DMS 273 (cell line): ENCODE measurements at regions not wholly inside any gene's neighbourhood (a gene's known extent, or its start where the extent isn't known, plus 50 kb on each side); places are given as distances from the start of the nearest gene placed in this dataset.
"Not testable (repeated sequence)": the region's sequence is repeated elsewhere in the genome, so short reads cannot be mapped to it uniquely, and the experiment has no call there.

Source experiments
- DNase-seq: peaks from one replicate; lab custom pipeline; 2025; ENCODE audit not compliant: unreplicated experiment; lab: John Stamatoyannopoulos, UW

- no peak for DNase-seq
These were observed 753.4 kb upstream of the ADGRB3 start for GRCh38 chr6:67881706-67882065.

GRCh38 chr6:67880939-67881705, 754.0 kb upstream of the ADGRB3 start:
- no peak for DNase-seq

- not testable (repeated sequence) for DNase-seq
These were observed 754.7 kb upstream of the ADGRB3 start for GRCh38 chr6:67880343-67880742.

GRCh38 chr6:67879928-67880327, 755.2 kb upstream of the ADGRB3 start:
- DNase-seq: not testable (repeated sequence)

GRCh38 chr6:67879105-67879904, 755.8 kb upstream of the ADGRB3 start:
- not testable (repeated sequence) for DNase-seq

- not testable (repeated sequence) for DNase-seq
These were observed 756.9 kb upstream of the ADGRB3 start for GRCh38 chr6:67878216-67878615.

GRCh38 chr6:67877288-67877687, 757.8 kb upstream of the ADGRB3 start:
- DNase-seq: no peak

- DNase-seq: no peak
These were observed 759.2 kb upstream of the ADGRB3 start for GRCh38 chr6:67875877-67876383.

- DNase-seq: no peak
These were observed 764.8 kb upstream of the ADGRB3 start for GRCh38 chr6:67870321-67870720.

- DNase-seq: no peak
These were observed 771.7 kb upstream of the ADGRB3 start for GRCh38 chr6:67863346-67863745.

- no peak for DNase-seq
These were observed 781.0 kb upstream of the ADGRB3 start for GRCh38 chr6:67854098-67854497.

GRCh38 chr6:67839818-67840217, 795.3 kb upstream of the ADGRB3 start:
- DNase-seq: no peak

GRCh38 chr6:67825201-67825895, 809.7 kb upstream of the ADGRB3 start:
- DNase-seq: no peak

GRCh38 chr6:67818322-67818721, 816.8 kb upstream of the ADGRB3 start:
- DNase-seq: no peak

GRCh38 chr6:67815623-67816022, 819.5 kb upstream of the ADGRB3 start:
- no peak for DNase-seq

- no peak for DNase-seq
These were observed 820.8 kb upstream of the ADGRB3 start for GRCh38 chr6:67814262-67814661.

- no peak for DNase-seq
These were observed 822.4 kb upstream of the ADGRB3 start for GRCh38 chr6:67812693-67813092.

GRCh38 chr6:67812125-67812524, 823.0 kb upstream of the ADGRB3 start:
- no peak for DNase-seq

- no peak for DNase-seq
These were observed 823.6 kb upstream of the ADGRB3 start for GRCh38 chr6:67811239-67812037.

- not testable (repeated sequence) for DNase-seq
These were observed 830.3 kb upstream of the ADGRB3 start for GRCh38 chr6:67804808-67805207.

- no peak for DNase-seq
These were observed 832.3 kb upstream of the ADGRB3 start for GRCh38 chr6:67802771-67803170.
